ENCODE measurements at regions not wholly inside any gene's neighbourhood (a gene's known extent, or its start where the extent isn't known, plus 50 kb on each side); places are given as distances from the start of the nearest gene placed in this dataset.

DNA sequence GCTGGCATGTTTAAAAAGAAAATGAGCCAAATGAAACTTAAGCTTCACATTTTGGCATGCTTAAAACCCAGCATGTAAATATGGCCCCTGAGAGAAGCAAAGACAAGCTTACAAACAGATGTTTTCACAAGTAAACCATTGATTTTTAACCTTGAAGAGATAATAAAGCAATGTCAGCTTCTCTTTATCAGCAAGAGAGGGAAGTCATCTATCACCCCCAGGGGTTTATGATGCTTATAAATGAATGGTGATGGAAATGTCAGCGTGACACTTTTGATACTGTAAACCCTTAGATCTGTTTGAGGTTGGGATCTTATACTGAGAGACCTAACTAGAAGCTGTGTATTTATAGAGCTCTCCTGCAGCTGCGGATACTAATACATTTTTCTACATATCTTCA, 471.3 kb downstream of the PLA2G4A start:
- intact Hi-C loops (cut with DNase I), result no loop called here
- TF ChIP-seq POLR2AphosphoS5 (IDR thresholded peaks at IDR 0.05) (no peak), EP300 (IDR thresholded peaks at IDR 0.05) (no peak), POLR2A (IDR thresholded peaks at IDR 0.05) (no peak)
- TF ChIP-seq, protein P1, sequence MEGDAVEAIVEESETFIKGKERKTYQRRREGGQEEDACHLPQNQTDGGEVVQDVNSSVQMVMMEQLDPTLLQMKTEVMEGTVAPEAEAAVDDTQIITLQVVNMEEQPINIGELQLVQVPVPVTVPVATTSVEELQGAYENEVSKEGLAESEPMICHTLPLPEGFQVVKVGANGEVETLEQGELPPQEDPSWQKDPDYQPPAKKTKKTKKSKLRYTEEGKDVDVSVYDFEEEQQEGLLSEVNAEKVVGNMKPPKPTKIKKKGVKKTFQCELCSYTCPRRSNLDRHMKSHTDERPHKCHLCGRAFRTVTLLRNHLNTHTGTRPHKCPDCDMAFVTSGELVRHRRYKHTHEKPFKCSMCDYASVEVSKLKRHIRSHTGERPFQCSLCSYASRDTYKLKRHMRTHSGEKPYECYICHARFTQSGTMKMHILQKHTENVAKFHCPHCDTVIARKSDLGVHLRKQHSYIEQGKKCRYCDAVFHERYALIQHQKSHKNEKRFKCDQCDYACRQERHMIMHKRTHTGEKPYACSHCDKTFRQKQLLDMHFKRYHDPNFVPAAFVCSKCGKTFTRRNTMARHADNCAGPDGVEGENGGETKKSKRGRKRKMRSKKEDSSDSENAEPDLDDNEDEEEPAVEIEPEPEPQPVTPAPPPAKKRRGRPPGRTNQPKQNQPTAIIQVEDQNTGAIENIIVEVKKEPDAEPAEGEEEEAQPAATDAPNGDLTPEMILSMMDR (IDR thresholded peaks at IDR 0.05), result no peak

DNA sequence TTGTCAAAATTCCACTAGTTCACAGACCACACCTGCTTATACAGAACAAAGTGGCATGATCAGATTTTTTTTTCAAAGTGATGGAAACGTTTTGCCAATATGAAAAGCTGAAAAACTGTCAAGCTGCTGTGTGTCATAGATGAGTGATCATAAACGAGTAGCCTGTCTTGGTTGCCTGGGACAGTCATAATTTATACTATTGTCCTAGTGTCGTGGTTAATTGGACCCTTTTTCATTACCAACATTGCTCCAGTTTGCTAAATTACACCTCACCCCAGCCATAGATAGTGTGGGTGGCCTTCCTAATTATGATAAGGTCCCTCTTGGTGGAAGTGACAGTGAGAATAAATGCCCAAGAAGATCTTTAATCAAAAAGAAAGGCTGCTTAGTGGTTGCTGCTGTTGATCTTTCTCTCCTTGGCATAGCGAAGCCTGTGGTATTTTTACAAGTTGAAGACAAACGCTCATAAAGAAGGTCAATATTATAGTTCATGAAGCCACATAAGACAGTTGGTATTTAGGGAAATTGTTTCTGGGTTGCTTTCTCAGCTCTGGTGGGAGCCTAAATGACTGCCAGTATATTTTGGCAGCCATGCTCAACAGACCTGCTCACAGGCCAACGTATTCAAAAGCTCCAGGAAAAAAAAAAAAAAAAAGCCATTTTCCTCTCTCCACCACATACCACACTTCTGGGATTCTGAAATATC, 478.1 kb downstream of the PLA2G4A start:
- no peak overlapping the region for H3K4me3 ChIP-seq
- DNase-seq, result no peak
- intact Hi-C loops (cut with DNase I), result no loop called here
- H3K4me1 ChIP-seq, result peaks cover 0 to 7% (median 3%) of the 10 kb centered on the region in 4 donors
- no peak overlapping the region for H3K27ac ChIP-seq
- no peaks in the 10 kb centered on the region for H3K36me3 ChIP-seq
- H3K9me3 ChIP-seq, result no peaks in the 10 kb centered on the region
- TF ChIP-seq POLR2AphosphoS5 (IDR thresholded peaks at IDR 0.05), result no peak
- no peak for TF ChIP-seq EP300 (IDR thresholded peaks at IDR 0.05)
- TF ChIP-seq, protein P1 (IDR thresholded peaks at IDR 0.05), result no peak
- no peak for TF ChIP-seq POLR2A (IDR thresholded peaks at IDR 0.05)
- no peaks in the 10 kb centered on the region for H3K27me3 ChIP-seq
- 21 to 55% methylated on average over 6 of the region's 6 CpGs for WGBS, 2 donors

More for the DNA sequence above, 471.3 kb downstream of the PLA2G4A start:
- no peak for DNase-seq
- no peaks in the 10 kb centered on the region for H3K9me3 ChIP-seq
- H3K27me3 ChIP-seq, result no peaks in the 10 kb centered on the region
- no peak overlapping the region for H3K4me3 ChIP-seq
- H3K27ac ChIP-seq, result no peak overlapping the region
- WGBS, 2 donors, result 27 to 50% methylated on average over 2 of the region's 2 CpGs
- H3K36me3 ChIP-seq, result no peaks in the 10 kb centered on the region
- peaks cover 0 to 7% (median 0%) of the 10 kb centered on the region in 4 donors for H3K4me1 ChIP-seq

DNA sequence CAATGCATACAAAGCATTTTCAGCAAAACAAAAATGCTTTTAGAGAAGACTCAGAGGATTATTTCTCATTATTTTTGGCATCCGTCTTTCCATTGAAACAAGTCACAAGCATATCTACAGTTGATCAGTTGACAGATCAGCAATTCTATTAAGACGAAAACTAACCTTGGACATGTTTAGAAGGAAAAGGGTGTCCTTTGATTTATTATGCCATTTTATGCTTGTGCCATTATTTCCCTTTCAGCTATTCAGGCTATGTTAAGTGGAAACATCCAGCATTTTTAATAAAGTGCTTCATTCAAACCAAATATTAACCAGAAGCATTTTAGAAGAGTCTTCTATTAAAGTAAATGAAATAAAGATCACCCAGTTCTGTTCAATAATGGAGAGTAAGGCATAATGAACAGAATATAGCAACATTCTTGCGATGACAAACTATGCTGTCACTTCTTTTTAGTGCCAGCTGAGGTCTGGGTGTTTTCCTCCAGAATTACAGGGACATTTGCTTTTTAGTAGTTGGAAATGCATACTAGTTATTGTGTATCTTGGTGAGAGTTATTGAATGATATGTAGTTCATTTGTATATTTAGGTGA, 481.4 kb downstream of the PLA2G4A start:
- Histone ChIP-seq H3K36me3 (no peaks in the 10 kb centered on the region), H3K4me3 (no peak overlapping the region), H3K9me3 (no peaks in the 10 kb centered on the region), H3K4me1 (peaks cover 0 to 7% (median 3%) of the 10 kb centered on the region in 4 donors), H3K27me3 (no peaks in the 10 kb centered on the region), H3K27ac (no peak overlapping the region)
- no peak for DNase-seq
- TF ChIP-seq EP300 (IDR thresholded peaks at IDR 0.05) (no peak), POLR2AphosphoS5 (IDR thresholded peaks at IDR 0.05) (no peak), POLR2A (IDR thresholded peaks at IDR 0.05) (no peak)
- TF ChIP-seq, protein P1 (IDR thresholded peaks at IDR 0.05), result no peak
- intact Hi-C loops (cut with DNase I), result no loop called here
- 74 to 87% methylated on average over 3 of the region's 3 CpGs for WGBS, 2 donors

DNA sequence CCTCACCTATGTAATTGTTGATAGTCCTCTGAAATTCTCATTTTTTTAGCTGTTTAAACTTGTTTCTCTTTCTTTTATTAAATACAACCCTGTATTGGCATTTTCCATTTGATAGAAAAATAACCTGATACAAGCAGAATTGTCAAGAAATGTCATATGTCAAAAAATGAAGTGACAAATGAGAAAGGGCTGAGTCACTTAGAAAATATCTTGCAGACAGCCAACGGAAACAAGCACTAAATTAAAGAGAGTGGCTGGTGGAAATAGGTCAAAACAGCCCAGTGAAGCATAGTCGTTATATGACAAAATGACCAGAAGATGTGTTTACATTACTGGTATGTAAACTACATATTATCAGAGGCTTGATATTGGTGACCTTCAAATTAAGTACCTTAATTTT, 484.4 kb downstream of the PLA2G4A start:
- intact Hi-C loops (cut with DNase I), result no loop called here
- Histone ChIP-seq H3K27me3 (no peaks in the 10 kb centered on the region), H3K4me3 (no peak overlapping the region), H3K4me1 (no peaks in the 10 kb centered on the region), H3K9me3 (no peaks in the 10 kb centered on the region), H3K36me3 (no peaks in the 10 kb centered on the region), H3K27ac (no peak overlapping the region)
- no peak for TF ChIP-seq POLR2A (IDR thresholded peaks at IDR 0.05)
- TF ChIP-seq, protein P1 (IDR thresholded peaks at IDR 0.05), result no peak
- TF ChIP-seq POLR2AphosphoS5 (IDR thresholded peaks at IDR 0.05), result no peak
- TF ChIP-seq EP300 (IDR thresholded peaks at IDR 0.05), result no peak
- DNase-seq, result no peak
- WGBS, 2 donors, result 16 to 42% methylated on average over 2 of the region's 2 CpGs

Data from sigmoid colon (tissue), 6 donors.